ENCODE measurements at regions not wholly inside any gene's neighbourhood (a gene's known extent, or its start where the extent isn't known, plus 50 kb on each side); places are given as distances from the start of the nearest gene placed in this dataset.

DNA sequence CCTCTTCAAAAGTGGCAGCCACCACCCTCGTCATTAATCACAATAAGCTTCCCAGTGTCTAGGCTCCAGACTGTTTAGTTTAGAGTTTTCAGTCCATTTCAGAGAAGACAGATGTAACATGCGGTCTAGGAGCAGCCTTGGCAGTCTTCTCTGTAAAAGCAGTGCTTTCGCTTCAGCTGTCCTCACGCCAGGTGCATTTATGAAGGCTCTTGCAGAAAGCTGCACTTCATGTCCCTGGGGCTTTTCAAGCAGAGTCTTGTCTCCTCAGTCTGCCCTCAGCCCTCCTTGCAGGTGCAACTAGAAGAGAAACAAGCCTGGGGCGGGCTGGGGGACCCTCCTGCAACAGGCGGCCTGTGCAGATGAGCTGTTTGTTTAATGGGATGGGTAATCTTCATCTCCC is 281.9 kb downstream of the DRD1 start:
- DNase-seq: peak; percentile 83

DNA sequence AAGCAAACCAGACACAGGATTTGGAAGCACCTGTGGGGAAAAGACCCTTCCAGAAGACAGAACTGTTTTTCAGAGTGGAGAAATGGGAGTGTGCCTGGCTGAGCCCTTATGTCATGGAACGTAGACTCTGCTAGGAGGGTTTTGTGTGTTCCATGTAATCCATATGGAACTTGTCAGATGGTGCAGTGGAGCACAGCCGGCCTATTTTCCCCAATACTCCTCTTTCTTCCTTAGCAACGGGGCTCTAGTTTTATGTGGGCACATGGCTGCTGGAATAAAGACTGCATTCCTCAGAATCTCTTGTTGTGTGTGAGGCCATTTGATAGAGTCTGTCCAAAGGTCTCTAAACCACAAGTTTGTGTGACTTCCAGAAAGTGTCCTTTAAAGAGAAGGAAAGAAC is 284.0 kb downstream of the DRD1 start:
- DNase-seq: no peak

DNA sequence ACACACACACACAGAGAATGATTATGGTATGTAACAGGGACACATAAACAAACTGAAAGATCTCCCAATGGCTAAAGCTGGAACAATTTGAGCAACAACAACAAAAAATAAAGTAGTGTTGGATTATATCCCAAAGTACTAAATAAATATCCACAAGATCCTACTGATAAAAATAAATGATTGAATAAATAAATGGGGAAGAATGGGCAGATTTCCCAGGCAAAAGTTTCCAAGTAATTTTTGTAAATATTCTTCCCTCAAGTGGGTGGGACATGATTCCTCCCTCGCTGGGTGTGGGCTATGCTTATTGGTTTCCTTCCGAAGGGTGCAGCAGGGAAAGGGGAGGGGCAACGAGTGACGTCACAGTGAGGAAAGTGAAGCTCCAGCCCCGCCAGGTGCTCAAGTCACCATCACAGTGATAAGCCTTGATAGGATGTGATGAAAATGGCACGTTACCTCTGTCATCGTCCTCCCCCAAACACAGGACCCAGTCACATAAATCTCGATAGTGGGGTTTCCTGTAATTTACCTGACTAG is 295.3 kb downstream of the DRD1 start:
- no peak for DNase-seq

GRCh38 chr5:175146733-175147132 is 297.2 kb downstream of the DRD1 start:
- no peak for DNase-seq

GRCh38 chr5:175141421-175141820 is 302.6 kb downstream of the DRD1 start:
- DNase-seq: no peak

- no peak for DNase-seq
These were observed 310.8 kb downstream of the DRD1 start for GRCh38 chr5:175133185-175133584.

DNA sequence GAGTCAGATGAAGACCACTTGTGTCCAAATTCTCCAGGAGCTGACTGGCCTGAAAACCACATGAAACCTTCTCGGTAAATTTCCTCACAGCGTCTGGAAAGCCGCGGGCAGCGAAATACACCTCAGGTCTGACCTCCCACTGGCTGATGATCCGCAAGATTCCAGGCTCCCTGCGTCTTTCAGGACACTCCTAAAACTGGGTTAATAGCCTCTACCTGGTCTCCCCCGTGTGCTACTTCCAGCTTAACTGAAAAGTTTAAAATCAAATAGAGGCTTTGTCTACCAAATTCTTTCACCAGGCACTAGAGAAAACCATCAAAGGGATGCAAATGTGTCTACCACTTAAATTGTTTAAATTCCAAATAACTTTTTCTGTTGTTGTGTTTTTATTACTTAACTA is 312.6 kb downstream of the DRD1 start:
- DNase-seq: no peak

DNA sequence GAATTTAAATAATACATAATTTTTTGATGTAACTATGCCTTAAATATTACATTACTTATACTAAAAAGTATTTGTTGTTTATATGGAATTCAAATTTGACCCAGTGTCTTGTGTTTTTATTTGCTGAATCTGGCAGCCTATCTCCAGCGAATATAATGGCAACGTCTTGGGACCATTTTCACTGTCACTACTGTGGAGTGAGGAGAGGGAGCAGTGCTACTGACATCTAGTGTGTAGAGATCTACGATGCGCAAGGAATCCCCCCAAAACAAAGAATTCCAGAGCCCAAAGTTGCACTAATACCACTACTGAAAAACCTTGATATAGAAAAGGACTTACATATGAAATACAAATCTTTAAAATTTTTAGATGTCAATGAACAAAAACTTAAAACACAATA is 314.4 kb downstream of the DRD1 start:
- DNase-seq: no peak

DNA sequence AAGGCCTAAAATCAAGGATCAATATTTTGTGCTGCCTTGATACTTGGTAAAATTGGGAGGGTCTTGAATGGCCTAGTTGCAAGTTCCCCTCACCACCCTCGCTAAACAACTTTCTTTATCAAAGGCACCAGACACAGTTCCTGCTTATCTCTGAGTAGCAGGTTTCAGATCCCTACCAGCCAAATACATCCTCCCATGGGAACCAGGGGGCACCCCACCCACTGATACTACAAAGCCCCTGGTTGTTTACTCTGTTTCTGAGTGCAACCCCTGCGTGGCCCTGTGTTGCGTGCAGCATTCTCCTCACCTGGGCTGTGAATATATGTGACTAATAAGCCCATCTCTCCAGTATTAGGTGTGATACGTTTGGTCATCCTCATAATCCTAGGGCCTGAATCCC is 314.9 kb downstream of the DRD1 start:
- DNase-seq: no peak

- no peak for DNase-seq
These were observed 319.2 kb downstream of the DRD1 start for GRCh38 chr5:175124821-175125220.

DNA sequence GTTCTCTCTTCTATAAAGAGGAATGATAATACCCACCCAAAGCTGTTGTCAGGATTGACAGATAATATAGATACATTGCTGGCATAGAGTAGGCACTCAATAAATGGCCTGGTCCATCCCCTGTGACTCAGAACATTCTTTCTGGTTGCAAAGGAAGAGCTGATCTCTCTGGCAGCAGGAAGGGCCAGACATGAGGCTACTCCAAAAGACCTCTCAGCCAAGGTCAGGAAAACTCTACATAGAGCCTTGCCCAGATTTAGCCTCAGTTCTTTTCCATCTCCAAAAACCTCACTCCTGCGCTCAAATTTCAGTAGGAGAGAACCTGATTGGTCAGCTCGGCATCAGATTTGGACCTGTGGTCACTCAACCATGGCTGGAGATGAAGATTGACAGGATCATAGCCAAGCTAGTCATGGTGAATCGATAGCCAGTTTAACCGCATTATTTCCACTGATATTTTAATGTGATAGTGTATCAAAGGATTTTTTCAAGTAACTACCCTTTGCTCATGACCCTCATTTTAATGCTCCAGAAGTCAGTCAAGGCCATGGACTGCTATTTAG is 319.6 kb downstream of the DRD1 start:
- no peak for DNase-seq

- DNase-seq: no peak
These were observed 320.4 kb downstream of the DRD1 start for GRCh38 chr5:175123542-175123941.

DNA sequence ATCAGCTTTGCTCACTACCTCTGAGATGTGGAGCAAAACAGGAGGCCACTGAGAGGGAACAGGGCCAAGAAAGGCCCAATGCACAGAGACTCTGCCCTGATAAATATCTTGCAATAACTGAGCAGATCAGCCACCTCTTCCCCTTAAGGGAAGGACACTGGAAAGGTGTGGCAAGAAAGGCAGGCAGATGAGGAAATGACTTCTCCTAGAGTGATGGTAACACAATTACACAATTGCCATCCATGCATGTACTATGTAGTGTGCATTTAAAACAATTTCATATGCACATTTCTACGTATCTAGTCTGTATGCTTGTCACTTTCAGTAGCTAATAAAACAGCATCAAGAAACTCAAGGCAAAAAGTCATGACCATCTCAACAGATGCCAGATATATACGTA is 322.5 kb downstream of the DRD1 start:
- no peak for DNase-seq

DNA sequence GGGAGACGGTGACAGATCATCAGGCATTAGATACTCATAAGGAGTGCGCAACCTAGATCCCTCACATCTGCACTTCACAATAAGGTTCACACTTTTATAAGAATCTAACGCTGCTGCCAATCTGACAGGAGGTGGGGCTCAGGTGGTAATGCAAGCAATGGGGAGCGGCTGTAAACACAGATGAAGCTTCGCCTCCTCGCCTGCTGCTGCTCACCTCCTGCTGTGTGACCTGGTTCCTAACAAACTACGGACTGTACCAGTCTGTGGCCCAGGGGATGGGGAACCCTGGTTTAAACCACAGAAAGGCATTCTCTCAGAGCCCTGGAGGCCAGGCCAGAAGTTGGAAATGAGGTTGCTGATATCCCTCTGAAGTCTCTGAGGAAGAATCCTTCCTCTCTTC is 323.6 kb downstream of the DRD1 start:
- DNase-seq: no peak

GRCh38 chr5:175118700-175119309 is 325.2 kb downstream of the DRD1 start:
- DNase-seq: no peak

DNA sequence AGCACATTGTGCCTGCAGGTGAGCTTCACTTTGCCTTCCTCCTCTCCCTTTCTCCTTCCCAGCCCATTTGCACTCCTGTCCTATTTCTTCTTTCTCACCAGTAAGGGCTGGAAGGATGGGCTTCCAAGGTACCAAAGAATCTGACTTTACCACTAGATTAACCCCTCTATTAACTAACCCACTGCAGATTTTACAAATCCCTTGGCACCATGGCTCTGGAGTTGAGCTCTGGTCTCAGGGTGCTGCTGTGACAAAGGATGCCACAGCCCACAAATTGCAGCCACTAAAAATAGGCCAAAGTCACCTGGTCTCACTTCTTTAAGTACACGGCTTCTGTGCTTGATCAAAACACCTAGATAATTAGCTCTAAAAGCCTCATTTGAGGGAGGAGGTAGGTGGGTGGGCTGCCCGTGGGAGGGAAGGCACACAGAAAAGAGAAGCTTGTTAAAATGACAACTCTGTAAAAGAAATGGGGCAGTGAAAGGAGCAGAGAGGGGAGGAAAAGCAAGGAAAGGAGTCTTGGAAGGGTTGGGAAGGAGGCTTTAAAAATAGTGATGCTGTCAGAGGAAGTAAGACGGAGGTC is 327.4 kb downstream of the DRD1 start:
- DNase-seq: no peak

- no peak for DNase-seq
These were observed 328.2 kb downstream of the DRD1 start for GRCh38 chr5:175115831-175116230.

- no peak for DNase-seq
These were observed 330.0 kb downstream of the DRD1 start for GRCh38 chr5:175113947-175114346.

DNA sequence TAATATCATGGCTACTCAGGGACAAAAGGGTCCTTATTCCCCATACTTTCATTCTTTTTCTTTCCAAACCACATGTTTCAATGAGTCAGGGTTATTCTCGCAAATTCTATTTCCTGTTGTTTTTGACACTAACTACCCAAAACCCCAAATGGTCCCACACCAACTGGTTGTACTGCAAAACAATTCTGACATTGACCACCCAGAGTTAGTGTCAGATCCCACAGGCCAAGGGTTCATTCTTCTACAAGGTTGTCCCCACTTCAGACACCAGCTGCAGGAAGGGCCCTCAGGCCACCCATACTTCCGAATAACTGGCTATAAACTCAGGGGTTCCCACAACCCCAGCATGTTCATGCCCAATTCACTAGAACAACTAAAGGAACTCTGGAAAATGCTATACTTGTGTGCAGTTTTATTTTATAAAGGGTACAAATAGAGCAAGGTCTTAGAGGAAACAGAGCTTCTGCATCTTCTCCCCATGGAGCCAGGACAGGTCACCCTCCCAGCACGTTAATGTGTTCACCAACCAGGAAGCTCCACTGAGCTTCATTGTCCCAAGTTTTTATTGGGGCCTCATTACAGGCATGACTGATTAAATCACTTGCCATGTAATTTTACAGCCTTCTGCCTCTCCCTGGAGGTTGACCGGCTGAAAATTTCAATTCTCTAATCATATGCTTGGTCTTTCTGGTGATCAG is 334.8 kb downstream of the DRD1 start:
- DNase-seq: no peak

GRCh38 chr5:175107865-175108264 is 336.1 kb downstream of the DRD1 start:
- no peak for DNase-seq

- no peak for DNase-seq
These were observed 336.9 kb downstream of the DRD1 start for GRCh38 chr5:175107028-175107588.

DNA sequence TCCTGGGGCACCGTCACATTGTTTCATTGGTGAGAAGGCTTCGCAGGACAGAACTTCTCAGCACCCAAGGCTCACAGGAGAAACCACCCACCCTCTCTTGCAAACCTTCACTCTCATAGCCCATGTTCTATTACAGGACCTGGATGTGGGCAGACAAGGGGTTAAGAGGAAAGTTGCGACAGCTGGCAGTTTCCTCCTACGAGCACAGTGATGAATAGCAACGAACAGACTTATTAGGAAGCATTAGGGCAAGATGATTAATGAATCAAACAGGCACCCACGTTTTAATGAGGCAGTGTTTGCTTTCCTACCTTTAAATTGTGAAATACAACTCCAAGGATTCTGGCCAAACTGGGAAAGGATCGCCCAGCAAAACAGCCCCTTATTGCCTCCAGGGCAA is 339.3 kb downstream of the DRD1 start:
- no peak for DNase-seq

GRCh38 chr5:175103746-175104145 is 340.2 kb downstream of the DRD1 start:
- no peak for DNase-seq

GRCh38 chr5:175102717-175103116 is 341.3 kb downstream of the DRD1 start:
- no peak for DNase-seq

Measured in NCI-H1105 treated with DMSO at 0.1 percent for 48 hours (cell line).